HCT116 (cell line): ENCODE measurements at regions not wholly inside any gene's neighbourhood (a gene's known extent, or its start where the extent isn't known, plus 50 kb on each side); places are given as distances from the start of the nearest gene placed in this dataset.

ENCODE experiments used
- JUND ChIP-seq: IDR thresholded peaks from 2 replicates; pipeline ENCODE4 v1.6.1; 2012
- POLR2A ChIP-seq: IDR thresholded peaks from 2 replicates; pipeline ENCODE4 v1.7.0; 2011; ENCODE audit warnings: borderline replicate concordance; ENCODE audit not compliant: insufficient read depth, insufficient read length; ENCODE audit errors: extremely low read depth
- POLR2AphosphoS5 ChIP-seq: IDR thresholded peaks from 2 replicates; pipeline ENCODE4 v1.6.1; 2011; ENCODE audit warnings: mild to moderate bottlenecking, low read depth, low read length, moderate library complexity
- SIN3A ChIP-seq: IDR thresholded peaks from 2 replicates; pipeline ENCODE4 v1.6.1; 2012; ENCODE audit warnings: low read depth
- YY1 ChIP-seq: IDR thresholded peaks from 2 replicates; pipeline ENCODE4 v1.6.1; 2011; ENCODE audit warnings: low read length, low read depth, moderate library complexity, mild to moderate bottlenecking; ENCODE audit not compliant: insufficient replicate concordance; ENCODE audit errors: extremely low read depth
- TF ChIP-seq, protein P1 (sequence below), 3 experiments: fragments of 200-600 bp in 1 of 3; sonication (generic) in 1 of 3; IDR thresholded peaks in 2 of 3; conservative IDR thresholded peaks in 1 of 3; 2 replicates each; pipeline ENCODE4 v1.5.1; 2012 to 2017; ENCODE audit warnings: low read depth in 2 of 3, low read length in 2 of 3, antibody characterized with exemption in 1 of 3, borderline replicate concordance in 1 of 3, control low read depth in 1 of 3, mild to moderate bottlenecking in 1 of 3, mixed read lengths in 1 of 3, mixed run types in 1 of 3, moderate library complexity in 1 of 3; ENCODE audit not compliant: insufficient read depth in 1 of 3
- TF ChIP-seq, protein P2 (sequence below): IDR thresholded peaks from 2 replicates; pipeline ENCODE4 v1.6.1; 2012
- TF ChIP-seq, protein P3 (sequence below): IDR thresholded peaks from 2 replicates; pipeline ENCODE4 v1.6.1; 2012; ENCODE audit warnings: low read depth

- TF ChIP-seq, protein P1, sequence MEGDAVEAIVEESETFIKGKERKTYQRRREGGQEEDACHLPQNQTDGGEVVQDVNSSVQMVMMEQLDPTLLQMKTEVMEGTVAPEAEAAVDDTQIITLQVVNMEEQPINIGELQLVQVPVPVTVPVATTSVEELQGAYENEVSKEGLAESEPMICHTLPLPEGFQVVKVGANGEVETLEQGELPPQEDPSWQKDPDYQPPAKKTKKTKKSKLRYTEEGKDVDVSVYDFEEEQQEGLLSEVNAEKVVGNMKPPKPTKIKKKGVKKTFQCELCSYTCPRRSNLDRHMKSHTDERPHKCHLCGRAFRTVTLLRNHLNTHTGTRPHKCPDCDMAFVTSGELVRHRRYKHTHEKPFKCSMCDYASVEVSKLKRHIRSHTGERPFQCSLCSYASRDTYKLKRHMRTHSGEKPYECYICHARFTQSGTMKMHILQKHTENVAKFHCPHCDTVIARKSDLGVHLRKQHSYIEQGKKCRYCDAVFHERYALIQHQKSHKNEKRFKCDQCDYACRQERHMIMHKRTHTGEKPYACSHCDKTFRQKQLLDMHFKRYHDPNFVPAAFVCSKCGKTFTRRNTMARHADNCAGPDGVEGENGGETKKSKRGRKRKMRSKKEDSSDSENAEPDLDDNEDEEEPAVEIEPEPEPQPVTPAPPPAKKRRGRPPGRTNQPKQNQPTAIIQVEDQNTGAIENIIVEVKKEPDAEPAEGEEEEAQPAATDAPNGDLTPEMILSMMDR (IDR thresholded peaks at IDR 0.05 in 2 of 3, conservative IDR thresholded peaks at IDR 0.05 in 1 of 3; ENCODE audit: borderline replicate concordance in 1 of 3, insufficient read depth in 1 of 3, low read depth in 2 of 3, low read length in 2 of 3) = no peak
- TF ChIP-seq POLR2AphosphoS5 (no peak), YY1 (no peak), JUND (no peak), SIN3A (no peak), POLR2A (no peak)
- TF ChIP-seq, protein P2, sequence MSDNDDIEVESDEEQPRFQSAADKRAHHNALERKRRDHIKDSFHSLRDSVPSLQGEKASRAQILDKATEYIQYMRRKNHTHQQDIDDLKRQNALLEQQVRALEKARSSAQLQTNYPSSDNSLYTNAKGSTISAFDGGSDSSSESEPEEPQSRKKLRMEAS = no peak
- TF ChIP-seq, protein P3, sequence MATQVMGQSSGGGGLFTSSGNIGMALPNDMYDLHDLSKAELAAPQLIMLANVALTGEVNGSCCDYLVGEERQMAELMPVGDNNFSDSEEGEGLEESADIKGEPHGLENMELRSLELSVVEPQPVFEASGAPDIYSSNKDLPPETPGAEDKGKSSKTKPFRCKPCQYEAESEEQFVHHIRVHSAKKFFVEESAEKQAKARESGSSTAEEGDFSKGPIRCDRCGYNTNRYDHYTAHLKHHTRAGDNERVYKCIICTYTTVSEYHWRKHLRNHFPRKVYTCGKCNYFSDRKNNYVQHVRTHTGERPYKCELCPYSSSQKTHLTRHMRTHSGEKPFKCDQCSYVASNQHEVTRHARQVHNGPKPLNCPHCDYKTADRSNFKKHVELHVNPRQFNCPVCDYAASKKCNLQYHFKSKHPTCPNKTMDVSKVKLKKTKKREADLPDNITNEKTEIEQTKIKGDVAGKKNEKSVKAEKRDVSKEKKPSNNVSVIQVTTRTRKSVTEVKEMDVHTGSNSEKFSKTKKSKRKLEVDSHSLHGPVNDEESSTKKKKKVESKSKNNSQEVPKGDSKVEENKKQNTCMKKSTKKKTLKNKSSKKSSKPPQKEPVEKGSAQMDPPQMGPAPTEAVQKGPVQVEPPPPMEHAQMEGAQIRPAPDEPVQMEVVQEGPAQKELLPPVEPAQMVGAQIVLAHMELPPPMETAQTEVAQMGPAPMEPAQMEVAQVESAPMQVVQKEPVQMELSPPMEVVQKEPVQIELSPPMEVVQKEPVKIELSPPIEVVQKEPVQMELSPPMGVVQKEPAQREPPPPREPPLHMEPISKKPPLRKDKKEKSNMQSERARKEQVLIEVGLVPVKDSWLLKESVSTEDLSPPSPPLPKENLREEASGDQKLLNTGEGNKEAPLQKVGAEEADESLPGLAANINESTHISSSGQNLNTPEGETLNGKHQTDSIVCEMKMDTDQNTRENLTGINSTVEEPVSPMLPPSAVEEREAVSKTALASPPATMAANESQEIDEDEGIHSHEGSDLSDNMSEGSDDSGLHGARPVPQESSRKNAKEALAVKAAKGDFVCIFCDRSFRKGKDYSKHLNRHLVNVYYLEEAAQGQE = no peak
Observed at GRCh38 chr4:187166886-187167512, 443.3 kb upstream of the FAT1 start.
